Midbrain (tissue), 1 donor: ENCODE measurements at regions not wholly inside any gene's neighbourhood (a gene's known extent, or its start where the extent isn't known, plus 50 kb on each side); places are given as distances from the start of the nearest gene placed in this dataset.
"Not testable (repeated sequence)": the region's sequence is repeated elsewhere in the genome, so short reads cannot be mapped to it uniquely, and the experiment has no call there.

Source experiments
- DNase-seq: peaks from one replicate; lab custom pipeline; 2025; lab: John Stamatoyannopoulos, UW

- no peak for DNase-seq
These were observed 179.3 kb downstream of the ZC3H11B start for GRCh38 chr1:219433496-219434131.

- no peak for DNase-seq
These were observed 179.9 kb downstream of the ZC3H11B start for GRCh38 chr1:219433001-219433400.

- no peak for DNase-seq
These were observed 180.7 kb downstream of the ZC3H11B start for GRCh38 chr1:219432191-219432606.

GRCh38 chr1:219430419-219430818, 182.5 kb downstream of the ZC3H11B start:
- no peak for DNase-seq

GRCh38 chr1:219428651-219429050, 184.3 kb downstream of the ZC3H11B start:
- no peak for DNase-seq

- DNase-seq = no peak
These were observed 184.9 kb downstream of the ZC3H11B start for GRCh38 chr1:219427989-219428388.

GRCh38 chr1:219427403-219427802, 185.5 kb downstream of the ZC3H11B start:
- no peak for DNase-seq

- DNase-seq = no peak
These were observed 189.9 kb downstream of the ZC3H11B start for GRCh38 chr1:219422811-219423598.

- no peak for DNase-seq
These were observed 192.0 kb downstream of the ZC3H11B start for GRCh38 chr1:219420913-219421312.

- DNase-seq = no peak
These were observed 193.0 kb downstream of the ZC3H11B start for GRCh38 chr1:219419860-219420259.

GRCh38 chr1:219419065-219419464, 193.8 kb downstream of the ZC3H11B start:
- DNase-seq = no peak

GRCh38 chr1:219417610-219418009, 195.3 kb downstream of the ZC3H11B start:
- DNase-seq = no peak

- DNase-seq = peak; percentile 46
These were observed 196.2 kb downstream of the ZC3H11B start for GRCh38 chr1:219416598-219417238.

- DNase-seq = no peak
These were observed 197.0 kb downstream of the ZC3H11B start for GRCh38 chr1:219415915-219416314.

- no peak for DNase-seq
These were observed 197.5 kb downstream of the ZC3H11B start for GRCh38 chr1:219415433-219415832.

GRCh38 chr1:219414250-219414649, 198.7 kb downstream of the ZC3H11B start:
- no peak for DNase-seq

GRCh38 chr1:219413536-219413935, 199.4 kb downstream of the ZC3H11B start:
- no peak for DNase-seq

- no peak for DNase-seq
These were observed 200.1 kb downstream of the ZC3H11B start for GRCh38 chr1:219412772-219413171.

- DNase-seq = not testable (repeated sequence)
These were observed 202.2 kb downstream of the ZC3H11B start for GRCh38 chr1:219410721-219411120.

GRCh38 chr1:219405531-219406331, 207.2 kb downstream of the ZC3H11B start:
- no peak for DNase-seq

- DNase-seq = no peak
These were observed 208.3 kb downstream of the ZC3H11B start for GRCh38 chr1:219404629-219405028.

- DNase-seq = no peak
These were observed 210.0 kb downstream of the ZC3H11B start for GRCh38 chr1:219402925-219403324.
